AG04449 (cell line): ENCODE measurements at regions not wholly inside any gene's neighbourhood (a gene's known extent, or its start where the extent isn't known, plus 50 kb on each side); places are given as distances from the start of the nearest gene placed in this dataset.
"Not testable (repeated sequence)": the region's sequence is repeated elsewhere in the genome, so short reads cannot be mapped to it uniquely, and the experiment has no call there.

Experiments used
- CTCF ChIA-PET: fragments of 350-600 bp; formaldehyde crosslinking; extraction: SDS; loops from one replicate; lab custom pipeline; 2021; ENCODE audit warnings: antibody characterized with exemption; lab: Yijun Ruan, JAX
- POLR2A ChIA-PET: fragments of 400-600, 350-600 bp; formaldehyde crosslinking; extraction: SDS; loops from one replicate; lab custom pipeline; 2020; ENCODE audit warnings: antibody characterized with exemption, inconsistent platforms; lab: Yijun Ruan, JAX
- DNase-seq: peaks from one replicate; pipeline ENCODE4 v3.0.0-alpha.2; 2010; ENCODE audit warnings: low read depth, low spot score
- H3K4me3 ChIP-seq: 2 replicates; pipeline ENCODE4 v1.5.1; 2011; ENCODE audit warnings: low read depth, mild to moderate bottlenecking, control low read depth, low read length
- TF ChIP-seq, protein P1 (sequence below): IDR thresholded peaks from one replicate; pipeline ENCODE4 v1.5.1; 2011; ENCODE audit warnings: mild to moderate bottlenecking, moderate library complexity, low read length, control low read depth, inconsistent platforms; ENCODE audit not compliant: insufficient read depth; ENCODE audit errors: missing control alignments

DNA sequence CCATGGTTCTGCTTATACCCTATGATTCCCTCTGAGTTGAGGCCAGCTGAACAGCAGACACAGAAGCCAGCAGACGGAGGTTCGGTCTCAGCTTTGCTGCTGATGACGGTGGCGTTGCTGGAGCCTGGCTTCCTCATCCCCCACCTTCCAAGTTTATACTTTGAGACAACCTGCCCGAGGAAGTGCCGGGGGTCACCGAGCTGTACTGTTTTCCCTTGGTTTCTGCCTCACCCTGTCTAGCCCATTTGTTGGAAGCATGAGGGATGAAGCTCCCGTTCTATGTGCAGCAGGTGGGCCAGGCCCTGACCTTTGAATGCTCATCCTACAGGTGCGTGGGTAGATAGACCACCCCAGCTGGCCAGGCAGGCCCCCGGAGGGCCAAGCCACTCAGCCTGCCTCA, 117.3 kb downstream of the MYCN start:
- CTCF ChIA-PET, result no interaction called here
- DNase-seq, result no peak
- H3K4me3 ChIP-seq, result no peak overlapping the region
- POLR2A ChIA-PET, result no interaction called here
- TF ChIP-seq, protein P1, sequence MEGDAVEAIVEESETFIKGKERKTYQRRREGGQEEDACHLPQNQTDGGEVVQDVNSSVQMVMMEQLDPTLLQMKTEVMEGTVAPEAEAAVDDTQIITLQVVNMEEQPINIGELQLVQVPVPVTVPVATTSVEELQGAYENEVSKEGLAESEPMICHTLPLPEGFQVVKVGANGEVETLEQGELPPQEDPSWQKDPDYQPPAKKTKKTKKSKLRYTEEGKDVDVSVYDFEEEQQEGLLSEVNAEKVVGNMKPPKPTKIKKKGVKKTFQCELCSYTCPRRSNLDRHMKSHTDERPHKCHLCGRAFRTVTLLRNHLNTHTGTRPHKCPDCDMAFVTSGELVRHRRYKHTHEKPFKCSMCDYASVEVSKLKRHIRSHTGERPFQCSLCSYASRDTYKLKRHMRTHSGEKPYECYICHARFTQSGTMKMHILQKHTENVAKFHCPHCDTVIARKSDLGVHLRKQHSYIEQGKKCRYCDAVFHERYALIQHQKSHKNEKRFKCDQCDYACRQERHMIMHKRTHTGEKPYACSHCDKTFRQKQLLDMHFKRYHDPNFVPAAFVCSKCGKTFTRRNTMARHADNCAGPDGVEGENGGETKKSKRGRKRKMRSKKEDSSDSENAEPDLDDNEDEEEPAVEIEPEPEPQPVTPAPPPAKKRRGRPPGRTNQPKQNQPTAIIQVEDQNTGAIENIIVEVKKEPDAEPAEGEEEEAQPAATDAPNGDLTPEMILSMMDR, result no peak

DNA sequence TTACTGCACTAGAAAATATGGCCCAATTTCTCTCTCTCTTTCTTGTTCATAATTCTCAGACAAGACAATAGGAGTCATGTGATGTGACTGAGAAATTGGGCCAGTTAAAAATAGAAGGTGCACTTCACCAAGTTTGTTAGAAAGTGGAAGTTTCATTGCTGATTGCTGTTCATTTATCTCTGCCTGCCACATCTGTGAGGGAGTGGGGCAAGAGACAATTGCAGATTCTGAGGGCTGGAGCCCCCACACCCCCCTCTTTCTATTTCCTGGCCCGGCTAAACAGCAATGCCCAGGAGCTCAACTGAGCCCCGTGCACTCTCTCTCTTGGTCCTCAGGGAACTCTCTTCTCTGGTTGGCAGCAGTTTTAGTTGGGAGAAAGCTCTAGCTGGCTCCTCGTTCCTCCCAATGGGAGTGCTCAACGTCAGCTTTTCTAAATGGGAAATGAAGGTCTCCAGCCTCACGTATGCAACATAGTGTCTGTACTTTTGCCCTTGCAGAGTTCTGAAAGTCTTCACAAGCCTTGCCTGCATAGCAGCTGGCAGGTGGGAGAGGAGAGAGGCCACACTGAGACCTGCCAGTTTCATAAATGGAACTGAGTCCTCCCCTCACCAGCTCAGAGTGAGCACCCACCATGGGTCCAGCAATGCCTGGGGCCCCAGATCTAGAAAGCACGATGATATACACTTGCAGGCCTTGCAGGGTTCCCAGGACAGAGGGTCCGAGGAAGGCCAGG, 115.7 kb downstream of the MYCN start:
- TF ChIP-seq, protein P1, result no peak
- DNase-seq, result no peak
- ChIA-PET POLR2A (no interaction called here), CTCF (no interaction called here)
- H3K4me3 ChIP-seq, result no peak overlapping the region

DNA sequence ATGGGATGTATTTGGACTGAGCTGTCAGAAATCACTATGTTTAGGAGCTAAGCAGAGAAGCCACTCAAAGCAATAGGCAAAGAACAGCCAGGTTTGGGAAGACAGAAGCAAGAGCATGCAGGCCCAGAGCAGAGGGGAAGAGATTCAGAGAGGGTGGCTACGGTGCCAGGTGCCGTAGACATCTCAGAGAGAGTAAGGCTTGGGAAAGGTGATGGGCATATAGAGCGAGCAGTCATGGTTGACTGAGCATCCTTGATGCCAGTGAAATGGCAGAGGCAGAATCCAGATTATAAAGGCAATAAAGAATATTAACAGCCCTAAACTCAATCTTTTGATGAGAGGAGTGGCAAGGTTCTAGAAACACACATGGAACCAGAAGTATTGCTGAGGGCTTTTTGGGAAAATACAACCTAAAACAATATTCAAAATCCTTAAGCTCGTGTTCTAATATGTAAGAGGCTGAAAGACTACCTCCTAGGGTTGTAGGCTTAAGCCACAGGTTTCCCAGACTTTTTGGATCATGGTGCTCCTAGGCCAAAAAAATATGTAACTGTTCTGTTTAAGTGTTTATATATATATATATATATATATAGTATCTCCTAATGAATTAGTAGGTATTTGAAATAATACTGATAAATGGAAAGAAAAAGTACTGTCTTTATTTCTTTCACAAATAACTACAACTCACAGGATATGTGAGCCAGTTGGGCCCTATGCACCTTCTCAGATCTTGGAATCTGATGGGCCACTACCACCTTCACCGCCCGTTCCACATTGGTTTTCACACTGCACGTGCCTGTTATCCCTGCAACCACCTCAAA, 113.3 kb downstream of the MYCN start:
- TF ChIP-seq, protein P1, result no peak
- DNase-seq, result no peak
- ChIA-PET CTCF (no interaction called here), POLR2A (no interaction called here)
- no peak overlapping the region for H3K4me3 ChIP-seq

DNA sequence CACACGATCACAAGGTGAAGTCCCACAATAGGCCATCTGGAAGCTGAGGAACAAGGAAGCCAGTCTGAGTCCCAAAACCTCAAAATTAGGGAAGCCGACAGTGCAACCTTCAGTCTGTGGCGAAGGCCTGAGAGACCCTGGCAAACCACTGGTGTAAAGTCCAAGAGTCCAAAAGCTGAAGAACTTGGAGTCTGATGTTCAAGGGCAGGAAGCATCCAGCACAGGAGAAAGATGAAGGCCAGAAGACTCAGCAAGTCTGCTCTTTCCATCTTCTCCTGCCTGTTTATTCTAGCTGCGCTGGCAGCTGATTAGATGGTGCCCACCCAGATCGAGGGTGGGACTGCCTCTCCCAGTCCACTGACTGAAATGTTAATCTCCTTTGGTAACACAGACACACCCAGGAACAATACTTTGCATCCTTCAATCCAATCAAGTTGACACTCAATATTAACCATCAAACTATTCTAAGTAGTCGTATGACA, 112.3 kb downstream of the MYCN start:
- H3K4me3 ChIP-seq, CTCF ChIA-PET: not testable (repeated sequence)

DNA sequence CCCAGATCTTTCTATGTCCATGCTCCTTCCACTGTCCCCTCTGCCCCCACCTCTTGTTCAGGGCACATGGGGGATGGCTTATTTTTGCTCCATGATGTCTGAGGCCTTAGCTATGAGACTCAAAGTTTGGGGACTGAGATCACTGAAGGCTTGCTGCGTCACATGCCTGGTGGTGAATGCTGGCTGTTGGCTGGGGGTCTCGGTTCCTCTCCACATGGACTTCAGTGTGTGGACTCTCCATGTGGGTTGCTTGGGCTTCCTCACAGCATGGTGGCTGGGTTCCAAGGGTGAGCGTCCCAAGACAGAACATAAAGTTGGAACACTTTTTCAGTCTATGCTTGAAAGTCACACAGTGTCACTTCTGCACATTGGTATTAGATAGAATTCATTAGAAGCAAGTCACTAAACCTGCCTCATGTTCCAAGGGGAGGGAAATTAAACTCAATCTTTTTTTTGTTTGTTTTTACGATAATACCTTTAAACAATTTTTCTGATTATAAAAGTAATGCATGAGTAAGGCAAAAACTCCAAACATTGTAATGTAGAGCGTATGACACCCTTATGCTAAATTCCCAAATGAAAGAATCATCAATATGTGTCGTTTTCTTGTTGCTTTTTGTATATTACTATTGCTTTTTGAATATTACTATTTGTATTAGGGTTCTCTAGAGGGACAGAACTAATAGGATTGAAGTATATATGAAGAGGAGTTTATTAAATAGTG, 111.7 kb downstream of the MYCN start:
- DNase-seq, result no peak
- TF ChIP-seq, protein P1, result no peak
- POLR2A ChIA-PET, result no interaction called here
- CTCF ChIA-PET, result no interaction called here
- no peak overlapping the region for H3K4me3 ChIP-seq

More for the DNA sequence above, 112.3 kb downstream of the MYCN start:
- DNase-seq, POLR2A ChIA-PET: not testable (repeated sequence)

DNA sequence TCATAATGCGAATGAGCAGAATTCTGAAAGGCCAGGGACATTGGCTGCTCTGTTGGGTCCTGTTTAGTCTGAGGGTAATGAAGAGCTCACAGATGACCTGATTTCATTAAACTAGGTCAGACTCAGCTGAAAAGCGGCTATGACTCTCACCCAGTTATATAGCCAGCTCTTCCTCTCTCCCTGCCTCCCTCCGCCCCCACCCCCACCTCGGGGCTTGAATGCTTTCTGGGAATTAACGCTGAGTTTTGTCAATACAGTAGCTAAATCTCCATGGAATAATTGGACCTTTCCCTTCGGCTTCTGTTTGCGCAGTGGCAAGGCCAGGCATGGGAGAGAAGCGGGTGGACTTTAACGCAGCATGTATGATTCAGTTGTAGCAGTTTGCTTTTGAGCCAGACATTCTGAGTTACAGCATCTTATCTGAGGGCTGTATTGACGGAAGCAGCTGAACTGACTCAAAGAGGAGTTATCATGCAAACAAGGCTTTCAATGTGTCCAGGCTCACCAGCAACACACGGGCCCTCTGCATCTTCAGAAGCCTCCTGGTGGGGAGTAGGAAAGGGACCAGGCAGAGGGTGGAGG, 110.6 kb downstream of the MYCN start:
- no peak overlapping the region for H3K4me3 ChIP-seq
- POLR2A ChIA-PET, result no interaction called here
- no peak for DNase-seq
- CTCF ChIA-PET, result no interaction called here
- TF ChIP-seq, protein P1, result no peak
